BE2C (cell line): ENCODE measurements at regions not wholly inside any gene's neighbourhood (a gene's known extent, or its start where the extent isn't known, plus 50 kb on each side); places are given as distances from the start of the nearest gene placed in this dataset.

ENCODE experiments used
- DNase-seq: peaks from one replicate; pipeline ENCODE4 v3.0.0-alpha.2; 2020
- H3K27me3 ChIP-seq: fragments of 250-450 bp; sonication (Bioruptor Pico); 2 replicates; pipeline ENCODE4 v1.5.1; 2020; ENCODE audit warnings: mild to moderate bottlenecking
- H3K36me3 ChIP-seq: fragments of 250-450 bp; sonication (Bioruptor Pico); 2 replicates; pipeline ENCODE4 v1.5.1; 2020; ENCODE audit warnings: mild to moderate bottlenecking
- H3K4me1 ChIP-seq: fragments of 250-450 bp; sonication (Bioruptor Pico); 2 replicates; pipeline ENCODE4 v1.5.1; 2020
- H3K4me3 ChIP-seq: 2 replicates; pipeline ENCODE4 v1.5.1; 2011; ENCODE audit warnings: low read depth, low read length
- H3K9me3 ChIP-seq: fragments of 250-450 bp; sonication (Bioruptor Pico); 2 replicates; pipeline ENCODE4 v1.5.1; 2020
- TF ChIP-seq, protein P1 (sequence below): IDR thresholded peaks from 2 replicates; pipeline ENCODE4 v1.5.1; 2012; ENCODE audit warnings: mild to moderate bottlenecking, low read depth, low read length

- TF ChIP-seq, protein P1, sequence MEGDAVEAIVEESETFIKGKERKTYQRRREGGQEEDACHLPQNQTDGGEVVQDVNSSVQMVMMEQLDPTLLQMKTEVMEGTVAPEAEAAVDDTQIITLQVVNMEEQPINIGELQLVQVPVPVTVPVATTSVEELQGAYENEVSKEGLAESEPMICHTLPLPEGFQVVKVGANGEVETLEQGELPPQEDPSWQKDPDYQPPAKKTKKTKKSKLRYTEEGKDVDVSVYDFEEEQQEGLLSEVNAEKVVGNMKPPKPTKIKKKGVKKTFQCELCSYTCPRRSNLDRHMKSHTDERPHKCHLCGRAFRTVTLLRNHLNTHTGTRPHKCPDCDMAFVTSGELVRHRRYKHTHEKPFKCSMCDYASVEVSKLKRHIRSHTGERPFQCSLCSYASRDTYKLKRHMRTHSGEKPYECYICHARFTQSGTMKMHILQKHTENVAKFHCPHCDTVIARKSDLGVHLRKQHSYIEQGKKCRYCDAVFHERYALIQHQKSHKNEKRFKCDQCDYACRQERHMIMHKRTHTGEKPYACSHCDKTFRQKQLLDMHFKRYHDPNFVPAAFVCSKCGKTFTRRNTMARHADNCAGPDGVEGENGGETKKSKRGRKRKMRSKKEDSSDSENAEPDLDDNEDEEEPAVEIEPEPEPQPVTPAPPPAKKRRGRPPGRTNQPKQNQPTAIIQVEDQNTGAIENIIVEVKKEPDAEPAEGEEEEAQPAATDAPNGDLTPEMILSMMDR: no peak
Measured at GRCh38 chr9:80352967-80353366, 781.2 kb downstream of the TLE4 start.

GRCh38 chr9:80351612-80352011 is 779.8 kb downstream of the TLE4 start:
- H3K27me3 ChIP-seq: no peaks in the 10 kb centered on the region
- no peaks in the 10 kb centered on the region for H3K9me3 ChIP-seq
- no peaks in the 10 kb centered on the region for H3K36me3 ChIP-seq
- no peak overlapping the region for H3K4me3 ChIP-seq
- TF ChIP-seq, protein P1: no peak
- no peaks in the 10 kb centered on the region for H3K4me1 ChIP-seq
- no peak for DNase-seq

More at GRCh38 chr9:80352967-80353366, 781.2 kb downstream of the TLE4 start:
- Histone ChIP-seq H3K4me3 (no peak overlapping the region), H3K36me3 (no peaks in the 10 kb centered on the region), H3K4me1 (no peaks in the 10 kb centered on the region), H3K27me3 (no peaks in the 10 kb centered on the region), H3K9me3 (no peaks in the 10 kb centered on the region)
- DNase-seq: no peak

GRCh38 chr9:80326105-80326504 is 754.3 kb downstream of the TLE4 start:
- no peaks in the 10 kb centered on the region; the same call in 1 of the 2 replicates for H3K4me1 ChIP-seq
- H3K36me3 ChIP-seq: no peaks in the 10 kb centered on the region
- H3K9me3 ChIP-seq: no peaks in the 10 kb centered on the region; the same call in 1 of the 2 replicates
- no peak for DNase-seq
- no peaks in the 10 kb centered on the region for H3K27me3 ChIP-seq
- no peak overlapping the region for H3K4me3 ChIP-seq
- TF ChIP-seq, protein P1: no peak

GRCh38 chr9:80320916-80321315 is 749.2 kb downstream of the TLE4 start:
- DNase-seq: no peak
- H3K4me3 ChIP-seq: no peak overlapping the region

DNA sequence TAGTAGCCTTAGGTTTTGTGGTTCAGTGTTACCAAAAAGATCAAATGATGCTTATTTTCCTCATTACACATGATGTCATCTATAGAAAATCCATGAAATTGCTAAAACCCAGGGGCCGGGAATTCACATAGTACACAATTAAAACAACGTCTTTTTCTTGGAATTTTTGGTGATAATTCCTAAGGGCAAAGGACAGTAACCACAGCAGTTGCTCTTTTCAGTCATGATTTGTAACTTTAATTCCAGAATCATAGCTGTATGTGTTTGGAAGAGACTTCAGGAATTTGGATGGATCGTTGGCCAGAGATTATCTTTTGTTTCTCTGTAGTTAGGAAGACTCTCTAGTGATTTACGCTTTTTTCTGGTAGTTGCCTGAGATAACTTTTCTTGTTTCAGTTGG is 748.7 kb downstream of the TLE4 start:
- Histone ChIP-seq H3K9me3 (no peaks in the 10 kb centered on the region), H3K36me3 (no peaks in the 10 kb centered on the region), H3K4me1 (no peaks in the 10 kb centered on the region), H3K27me3 (no peaks in the 10 kb centered on the region), H3K4me3 (no peak overlapping the region)
- DNase-seq: no peak
- TF ChIP-seq, protein P1: no peak

More at GRCh38 chr9:80320916-80321315, 749.2 kb downstream of the TLE4 start:
- Histone ChIP-seq H3K9me3 (no peaks in the 10 kb centered on the region), H3K36me3 (no peaks in the 10 kb centered on the region), H3K4me1 (no peaks in the 10 kb centered on the region), H3K27me3 (no peaks in the 10 kb centered on the region)
- TF ChIP-seq, protein P1: no peak

DNA sequence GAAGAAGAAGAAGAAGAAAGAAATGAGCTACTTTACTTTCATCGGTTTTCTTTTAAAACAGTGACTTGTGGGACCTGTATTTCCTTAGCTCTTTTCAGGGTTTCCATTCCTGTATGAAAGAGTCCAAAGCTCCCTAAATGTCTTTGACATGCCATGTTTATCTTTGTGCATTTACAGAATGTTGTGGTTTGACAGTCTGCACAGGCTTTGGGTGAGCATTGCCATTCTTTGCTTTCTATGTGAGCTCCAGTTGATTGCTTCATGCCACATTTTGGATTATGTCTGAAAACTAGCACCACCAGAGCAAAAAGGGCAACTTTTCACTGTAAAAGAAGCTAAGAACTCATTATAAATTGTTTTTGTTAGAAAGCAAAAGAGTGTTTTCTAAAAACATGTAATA is 733.4 kb downstream of the TLE4 start:
- Histone ChIP-seq H3K4me3 (no peak overlapping the region), H3K9me3 (no peaks in the 10 kb centered on the region), H3K36me3 (no peaks in the 10 kb centered on the region), H3K4me1 (no peaks in the 10 kb centered on the region), H3K27me3 (no peaks in the 10 kb centered on the region)
- TF ChIP-seq, protein P1: no peak
- no peak for DNase-seq
